GM19240 (cell line): ENCODE measurements at regions not wholly inside any gene's neighbourhood (a gene's known extent, or its start where the extent isn't known, plus 50 kb on each side); places are given as distances from the start of the nearest gene placed in this dataset.

Source experiments
- DNase-seq: peaks from one replicate; pipeline ENCODE4 v3.0.0; 2011; ENCODE audit warnings: low spot score; ENCODE audit not compliant: insufficient read length

DNA sequence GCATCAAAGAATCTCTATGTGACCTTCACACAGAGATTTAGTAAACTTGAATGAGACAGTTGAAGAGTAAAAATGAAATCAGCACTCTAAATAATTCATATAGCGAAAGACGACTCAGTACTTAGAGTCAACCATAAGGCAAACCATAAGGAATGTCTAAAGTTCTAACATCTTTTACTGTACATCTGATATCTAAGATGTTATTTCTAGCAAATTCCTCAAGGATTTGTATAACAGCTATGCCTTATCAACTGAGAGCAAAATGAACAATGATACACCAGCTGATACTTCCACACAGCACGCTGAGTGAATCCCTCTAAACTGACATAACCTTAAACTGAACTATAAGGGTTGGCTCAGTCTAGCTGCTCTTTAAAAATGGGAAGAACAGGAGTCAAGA is 760.3 kb downstream of the EFNA5 start:
- no peak for DNase-seq

DNA sequence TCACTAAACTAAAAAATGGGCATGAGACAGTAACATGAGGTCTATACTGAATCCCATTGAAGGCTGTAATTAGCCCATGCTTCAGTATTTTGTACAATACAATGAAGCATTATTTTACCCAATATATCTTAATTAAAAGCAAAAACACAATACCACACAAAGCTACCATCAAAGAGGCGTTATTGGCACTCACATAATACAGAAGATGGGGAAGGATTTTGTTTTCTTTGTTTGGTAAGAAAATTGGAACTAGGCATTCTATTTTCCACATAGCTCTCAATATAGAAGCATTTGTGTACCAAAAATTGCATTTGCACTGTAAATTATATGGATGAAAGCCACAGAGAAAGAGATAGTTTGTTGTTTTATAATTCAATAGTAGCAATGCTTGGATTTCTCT is 761.0 kb downstream of the EFNA5 start:
- DNase-seq, result no peak

DNA sequence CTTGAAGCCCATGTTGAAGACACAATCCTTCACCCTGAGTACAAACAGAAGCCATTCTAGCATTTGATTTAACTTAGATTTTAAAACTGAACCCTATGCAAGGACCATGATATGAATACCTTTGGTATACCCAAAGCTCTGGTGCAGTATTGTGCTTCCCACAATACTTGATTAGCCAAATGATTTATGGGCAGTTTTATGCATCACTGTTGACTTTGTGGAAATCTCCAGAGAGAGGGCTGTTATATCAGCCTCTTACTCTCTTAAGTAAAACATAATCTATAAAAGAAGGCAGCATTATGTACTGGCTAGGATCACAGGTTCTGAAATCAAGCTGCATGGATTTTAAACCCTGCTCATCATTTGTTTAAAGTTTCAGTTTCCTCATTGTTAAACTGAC is 762.8 kb downstream of the EFNA5 start:
- DNase-seq, result no peak

DNA sequence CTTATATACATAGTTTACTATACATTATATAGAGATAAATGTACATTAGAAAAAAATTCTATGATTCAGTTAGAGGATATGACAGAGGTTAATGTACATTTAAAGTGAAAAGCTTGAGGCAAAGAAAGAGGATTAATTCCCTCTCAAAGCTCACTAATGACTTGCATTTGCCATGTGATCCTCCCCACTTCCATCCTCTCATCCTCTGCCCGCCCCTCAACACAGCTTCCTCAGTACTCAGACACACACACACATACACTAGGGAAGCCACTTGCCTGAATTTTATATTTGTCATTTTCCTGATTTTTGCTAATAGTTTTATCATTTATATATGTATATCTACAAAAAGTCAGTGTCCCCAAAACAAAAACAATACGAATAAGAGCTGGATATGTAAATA is 764.5 kb downstream of the EFNA5 start:
- DNase-seq, result no peak

DNA sequence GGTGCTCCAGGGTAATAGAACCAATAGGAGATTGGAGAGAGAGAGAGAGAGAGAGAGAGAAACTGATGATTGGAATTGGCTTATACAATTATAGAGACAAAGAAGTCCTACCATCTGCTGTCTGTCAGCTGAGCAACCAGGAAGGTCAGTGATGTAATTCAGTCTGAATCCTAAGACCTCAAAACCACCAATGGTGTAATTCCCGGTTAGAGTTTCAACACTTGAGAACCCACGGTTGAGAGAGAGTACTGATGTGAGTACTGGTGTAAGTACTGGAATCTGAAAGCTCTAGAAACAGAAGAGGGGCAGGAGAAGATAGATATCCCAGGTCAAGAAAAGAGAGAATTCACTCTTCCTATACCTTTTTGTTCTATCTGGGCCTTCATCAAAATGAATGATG is 775.8 kb downstream of the EFNA5 start:
- no peak for DNase-seq

DNA sequence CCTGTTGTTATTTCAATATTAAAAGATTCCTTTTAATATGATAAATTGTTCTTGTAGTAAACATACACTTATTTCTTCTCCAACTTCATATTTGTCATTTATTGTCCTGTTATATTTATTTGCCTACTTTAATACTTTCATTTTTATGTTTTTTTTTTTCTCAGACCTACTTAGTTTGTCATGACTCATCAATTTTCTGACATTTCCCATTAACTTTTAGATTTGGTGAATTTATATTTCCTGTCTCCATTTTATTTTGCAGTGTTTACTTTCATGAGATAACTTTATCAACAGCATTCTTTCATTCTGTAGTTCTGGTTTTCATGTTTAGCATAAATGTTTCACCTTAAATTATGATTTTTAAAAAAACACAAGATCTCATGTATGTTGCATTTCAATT is 788.7 kb downstream of the EFNA5 start:
- DNase-seq, result no peak

DNA sequence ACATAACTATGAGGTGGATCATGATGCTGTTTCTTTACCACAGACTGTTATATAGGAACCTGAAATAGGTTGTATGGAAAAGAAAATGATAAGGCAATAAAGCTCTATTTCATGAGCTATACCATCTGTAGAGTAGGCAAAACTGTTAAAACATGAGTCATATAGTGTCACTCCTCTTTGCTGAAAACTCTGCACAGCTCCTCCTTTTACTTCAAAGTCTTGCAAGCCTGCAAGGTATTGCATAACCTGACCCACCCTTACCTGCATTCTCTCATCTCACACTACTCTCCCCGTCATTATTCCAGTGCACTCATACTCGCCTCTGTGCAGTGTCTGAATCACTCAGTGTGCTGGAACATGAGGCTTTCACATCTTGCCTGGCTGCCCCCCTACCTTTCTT is 790.1 kb downstream of the EFNA5 start:
- DNase-seq, result no peak

DNA sequence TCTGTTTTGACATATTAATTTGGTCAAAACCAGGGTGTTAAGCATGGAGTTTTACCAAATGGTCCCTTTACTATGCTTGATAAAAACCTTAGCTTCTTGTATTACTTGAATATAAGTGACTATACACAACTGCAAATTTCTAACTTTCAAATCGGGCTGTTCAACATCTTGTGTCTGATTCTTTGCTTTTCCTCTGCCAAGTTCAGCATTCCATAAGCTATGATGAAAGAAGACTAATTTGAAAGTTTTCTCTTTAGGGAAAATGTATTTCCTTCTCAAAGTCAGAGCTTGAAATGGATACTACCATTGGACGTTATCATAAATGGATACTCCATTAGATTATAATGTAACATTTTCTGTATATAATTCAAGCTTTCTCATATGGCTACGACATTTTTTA is 792.9 kb downstream of the EFNA5 start:
- DNase-seq, result no peak

DNA sequence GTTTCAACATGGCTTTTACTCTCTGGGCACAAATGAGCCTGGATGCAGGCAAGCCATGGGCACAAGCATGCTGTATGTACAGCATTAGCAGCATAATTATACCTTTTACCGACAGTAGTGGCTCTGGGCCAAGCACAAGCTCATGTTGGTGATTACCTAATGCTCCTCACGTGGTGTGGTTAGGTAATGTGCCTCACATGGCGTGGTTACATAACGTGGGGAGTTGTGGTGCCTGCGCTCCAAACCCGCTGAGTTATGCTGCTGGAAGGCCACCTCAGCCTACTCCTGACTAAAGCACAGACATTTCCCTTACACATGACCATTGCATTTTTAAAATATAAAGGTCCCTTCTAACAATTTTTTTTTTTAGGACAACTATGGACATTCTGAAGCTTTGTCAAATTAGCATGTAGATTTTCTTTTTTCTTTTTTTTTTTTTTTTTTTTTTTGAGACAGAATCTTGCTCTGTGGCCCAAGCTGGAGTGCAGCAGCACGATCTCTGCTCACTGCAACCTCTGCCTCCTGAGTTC is 794.0 kb downstream of the EFNA5 start:
- DNase-seq, result no peak

DNA sequence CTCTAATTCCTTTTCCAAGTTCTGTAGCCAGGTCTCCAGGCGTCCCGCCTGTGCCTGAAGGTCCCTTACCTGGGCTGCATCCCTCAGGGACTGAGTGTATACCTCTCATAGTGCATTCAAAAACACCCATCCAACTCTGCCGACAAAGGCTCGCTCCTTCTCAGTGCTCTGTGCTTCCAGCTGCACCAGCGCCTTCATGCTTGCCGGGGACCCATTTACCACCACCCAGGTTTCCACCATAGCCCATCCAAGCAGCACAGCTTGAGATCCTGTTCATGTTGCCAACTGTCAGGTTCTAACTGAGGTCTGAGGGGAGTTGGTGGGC is 794.5 kb downstream of the EFNA5 start:
- no peak for DNase-seq

DNA sequence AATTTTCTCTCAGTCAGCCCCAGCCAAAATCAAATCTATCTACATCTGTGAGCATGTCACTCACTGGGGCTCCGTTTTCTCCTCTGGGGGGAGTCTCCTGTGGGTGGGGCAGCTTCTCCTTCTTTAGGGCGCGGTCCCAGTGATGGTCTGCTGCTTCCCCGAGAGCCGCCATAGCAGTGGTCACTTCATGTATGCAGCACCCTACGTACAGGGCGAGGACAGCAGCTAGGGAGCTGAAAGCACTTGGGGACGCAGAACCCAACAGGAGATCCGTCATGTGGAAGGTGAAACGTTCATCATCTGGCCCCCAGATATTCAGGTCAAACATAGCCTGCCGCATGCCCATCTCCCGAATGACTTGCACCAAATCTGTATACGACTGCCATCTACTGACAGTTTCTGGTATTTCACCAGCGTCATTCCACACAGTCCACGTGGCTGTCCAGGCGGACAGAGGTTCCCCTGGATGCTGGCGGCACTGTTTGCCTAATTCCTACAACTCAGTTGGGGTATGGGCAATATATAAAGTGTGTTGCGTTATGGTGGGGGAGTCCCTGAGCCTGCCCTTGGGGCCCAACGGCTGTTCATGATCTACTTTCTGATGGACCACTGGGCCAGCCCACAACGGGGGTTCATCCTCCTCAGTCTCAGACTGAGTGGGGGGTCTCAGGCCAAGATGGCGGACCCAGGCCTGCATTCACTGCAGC is 795.0 kb downstream of the EFNA5 start:
- no peak for DNase-seq

DNA sequence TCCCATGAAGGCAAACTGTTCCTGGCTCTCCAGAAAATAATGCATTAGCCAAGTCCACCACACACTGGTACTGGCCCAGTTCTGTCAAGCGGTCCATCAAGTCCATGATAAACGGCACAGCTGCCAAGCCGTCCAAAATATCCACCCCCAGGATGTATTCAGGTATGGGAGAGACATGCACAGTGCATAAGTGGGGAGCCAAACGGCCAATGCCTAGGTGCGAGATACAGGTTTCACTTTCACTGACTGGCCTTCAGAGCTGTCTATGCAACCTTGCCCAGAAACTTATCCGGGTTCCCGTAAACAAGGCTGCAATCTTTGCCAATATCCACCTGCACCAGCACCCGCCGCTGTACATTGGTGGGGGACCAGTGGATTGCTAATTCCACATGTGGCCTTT is 795.8 kb downstream of the EFNA5 start:
- no peak for DNase-seq

DNA sequence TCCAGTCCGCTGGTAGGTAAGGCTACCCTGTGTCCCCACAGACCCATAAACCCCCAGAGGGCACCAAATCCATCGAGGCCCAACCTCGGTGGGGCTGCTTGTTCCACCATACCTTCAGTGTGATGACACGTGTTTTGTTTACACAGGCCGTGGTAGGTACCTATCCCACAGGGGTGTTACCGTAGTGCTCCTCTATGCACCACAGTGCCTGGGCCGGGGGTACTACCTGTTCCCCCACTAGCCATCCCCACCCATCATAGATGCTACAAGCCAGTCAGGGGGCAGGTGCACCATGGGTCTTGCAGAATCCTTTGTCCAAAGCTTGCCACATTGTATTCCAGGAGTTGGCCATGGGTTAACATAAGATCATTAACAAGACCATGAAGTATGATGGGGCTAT is 796.2 kb downstream of the EFNA5 start:
- DNase-seq, result no peak

DNA sequence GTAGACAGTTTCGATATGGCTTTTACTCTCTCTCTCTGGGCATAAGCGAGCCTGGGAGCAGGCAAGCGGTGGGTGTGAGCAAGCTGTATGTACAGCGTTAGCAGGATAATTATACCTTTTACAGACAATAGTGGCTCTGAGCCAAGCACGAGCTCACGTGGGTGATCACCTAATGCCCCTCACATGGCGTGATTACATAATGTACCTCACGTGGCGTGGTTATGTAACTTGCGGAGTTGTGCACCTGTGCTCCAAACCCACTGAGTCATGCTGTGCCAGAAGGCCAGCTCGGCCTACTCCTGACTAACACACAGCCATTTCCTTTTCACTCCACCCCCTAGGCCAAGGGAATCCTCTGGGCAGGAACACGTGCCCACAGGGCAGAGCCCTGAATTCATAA is 797.2 kb downstream of the EFNA5 start:
- no peak for DNase-seq

DNA sequence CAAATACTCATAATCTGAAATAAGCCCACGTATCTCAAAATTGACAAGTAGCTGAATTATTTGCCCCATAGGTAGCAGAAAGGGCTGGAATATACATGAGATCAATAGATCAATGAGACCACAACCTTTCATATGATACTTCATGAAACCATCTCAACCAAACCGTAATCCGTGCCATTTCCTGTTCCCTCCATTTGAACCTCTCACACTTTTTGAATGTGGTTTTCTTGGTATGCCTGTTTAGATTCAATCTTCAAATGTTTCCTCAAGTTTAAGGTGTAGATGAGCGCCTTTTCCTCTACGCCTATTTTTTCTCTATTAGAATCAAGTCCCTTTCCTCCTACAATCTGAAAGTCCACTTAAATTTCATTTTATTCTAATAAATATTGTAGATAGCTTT is 805.5 kb downstream of the EFNA5 start:
- DNase-seq, result no peak

DNA sequence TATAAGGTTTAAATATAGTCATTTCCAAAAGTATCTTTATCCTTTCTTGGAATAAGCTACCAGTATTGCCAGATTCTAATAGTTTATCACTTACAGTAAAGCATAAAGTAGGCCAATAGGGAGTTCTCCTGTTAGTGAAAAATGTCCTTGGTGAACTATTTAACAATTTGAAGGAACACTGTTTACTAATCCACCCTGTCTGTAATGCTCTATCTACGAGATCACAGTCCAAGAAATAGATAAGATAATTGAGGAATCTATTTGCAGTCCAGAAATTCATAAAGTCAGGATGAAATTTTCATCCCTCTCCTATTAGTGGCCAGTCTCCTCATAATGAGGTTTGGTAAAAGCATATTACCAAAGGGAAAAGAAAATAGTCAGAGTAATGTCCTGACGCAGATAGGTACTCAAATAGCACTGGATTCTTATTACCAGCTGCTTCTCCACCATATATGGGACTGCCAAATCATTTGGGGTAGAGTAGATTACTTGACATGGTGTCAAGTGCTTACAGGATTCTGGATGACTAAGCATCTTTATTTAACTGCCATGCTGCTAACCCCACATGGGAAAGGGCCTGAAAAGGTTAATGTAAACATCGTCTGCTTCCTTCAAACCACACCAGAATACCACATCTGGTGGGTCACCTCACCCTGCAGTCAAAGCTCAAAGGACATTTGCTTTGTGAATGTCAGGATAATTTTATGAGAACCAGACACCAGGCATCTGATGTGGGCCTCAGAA is 808.1 kb downstream of the EFNA5 start:
- DNase-seq, result no peak

DNA sequence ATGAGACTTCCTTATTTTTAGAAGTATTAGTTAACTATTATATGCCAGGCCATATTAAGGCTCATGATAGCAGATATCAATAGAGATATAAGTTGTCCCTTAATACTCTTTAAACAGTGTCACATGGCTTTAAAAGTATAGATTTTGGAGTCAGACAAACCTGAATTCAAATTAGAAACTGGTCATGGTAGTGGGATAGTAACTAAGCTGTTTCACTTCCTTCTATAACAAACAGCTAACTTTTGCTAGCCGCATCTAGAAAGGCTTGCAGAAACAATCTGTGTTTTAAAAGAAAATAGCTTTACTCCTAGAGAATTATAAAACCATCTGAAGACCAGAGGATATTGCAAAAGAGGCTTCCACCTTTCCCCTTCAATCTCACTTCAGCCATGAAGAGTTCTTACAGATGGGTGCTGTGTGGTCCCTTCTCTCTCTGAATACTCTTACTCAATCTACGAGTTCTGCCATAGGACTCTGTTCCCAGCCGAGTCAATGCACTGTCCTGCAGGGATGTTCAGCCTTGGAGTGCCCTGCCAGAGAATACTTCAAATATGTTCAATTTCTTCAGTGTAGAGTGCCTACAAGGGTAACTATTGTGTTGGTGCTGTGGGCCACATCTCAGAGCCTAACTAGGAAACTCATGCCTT is 810.2 kb downstream of the EFNA5 start:
- DNase-seq, result no peak

DNA sequence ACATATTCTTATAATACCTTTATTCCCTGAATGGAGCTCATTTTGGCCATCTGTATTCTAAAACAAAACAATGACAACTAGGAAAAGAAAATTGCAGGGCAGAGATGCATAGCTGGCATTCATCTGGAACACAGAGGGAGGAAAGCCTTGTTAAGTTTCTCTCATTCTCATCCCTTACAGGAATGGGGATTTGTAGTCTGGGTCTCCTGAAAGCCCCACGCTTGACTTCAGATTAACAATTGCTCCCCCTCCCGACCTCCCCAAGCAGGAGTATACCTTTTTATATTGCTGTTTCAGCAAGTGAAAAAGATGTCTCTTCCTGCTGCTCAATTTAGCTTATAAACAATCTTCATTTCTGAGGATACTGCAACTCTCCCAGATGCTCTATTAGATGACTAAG is 812.1 kb downstream of the EFNA5 start:
- DNase-seq, result no peak

DNA sequence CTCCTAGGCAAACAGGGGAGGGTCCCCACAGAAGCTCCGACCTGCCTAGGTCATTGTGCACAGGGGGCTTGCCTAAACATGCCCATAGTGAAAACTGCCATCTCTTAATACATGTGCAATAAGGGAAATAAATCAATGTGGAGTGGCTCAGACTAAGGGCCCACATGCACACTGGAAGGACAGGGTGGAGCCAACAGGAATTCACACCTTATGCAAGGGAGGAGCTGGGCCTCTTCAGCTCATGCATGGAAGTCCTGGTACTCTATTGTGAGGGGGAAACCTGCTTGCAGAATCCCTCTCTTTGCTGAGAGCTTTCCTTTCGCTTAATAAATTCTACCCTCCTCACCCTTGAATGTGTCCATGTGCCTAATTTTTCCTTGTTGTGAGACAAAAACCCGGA is 815.8 kb downstream of the EFNA5 start:
- no peak for DNase-seq

DNA sequence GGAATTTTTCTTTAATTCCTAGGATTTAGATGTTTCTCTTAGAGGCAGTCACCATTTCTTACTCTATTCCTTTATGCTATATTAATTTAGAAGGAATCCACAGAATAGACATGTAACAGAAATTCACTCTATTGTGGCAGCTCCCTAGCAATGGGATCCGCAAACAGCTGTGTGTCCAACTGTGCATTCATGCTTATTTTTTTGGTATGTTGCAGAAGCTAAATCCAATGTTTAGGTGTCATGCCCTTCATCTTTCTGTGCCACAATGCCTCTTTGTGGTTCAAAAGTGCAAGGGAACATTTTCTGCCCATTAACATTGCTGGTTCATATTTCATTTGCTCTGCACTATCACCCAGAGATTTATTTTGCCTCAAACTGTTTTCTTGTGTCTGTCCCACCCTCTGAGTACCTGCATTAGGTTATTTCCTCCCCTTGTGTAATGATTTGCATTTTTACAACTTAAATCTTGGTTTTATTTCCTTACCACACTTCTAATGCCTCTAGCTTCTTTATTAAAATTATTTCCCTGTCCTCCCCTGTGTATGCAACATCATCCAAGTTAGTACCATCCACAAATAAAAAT is 816.5 kb downstream of the EFNA5 start:
- DNase-seq, result no peak

DNA sequence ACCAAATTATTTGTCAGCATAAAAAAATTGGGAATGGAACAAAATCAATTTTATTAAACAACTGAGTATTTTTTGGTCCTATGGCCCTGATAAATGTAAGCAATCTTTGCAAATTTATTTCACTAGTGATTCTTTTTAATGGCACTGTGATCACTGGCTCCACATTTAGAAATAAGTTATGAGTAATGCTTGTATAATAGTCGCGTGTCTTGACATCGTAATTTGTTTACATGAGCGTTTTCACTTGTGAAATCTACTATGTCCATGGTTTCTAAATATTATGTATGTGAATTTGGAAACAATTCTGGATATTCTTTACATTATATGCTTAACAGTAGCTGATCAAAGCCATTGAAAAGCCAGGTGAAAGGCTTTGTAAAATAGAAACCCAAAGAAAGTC is 817.5 kb downstream of the EFNA5 start:
- DNase-seq, result no peak

DNA sequence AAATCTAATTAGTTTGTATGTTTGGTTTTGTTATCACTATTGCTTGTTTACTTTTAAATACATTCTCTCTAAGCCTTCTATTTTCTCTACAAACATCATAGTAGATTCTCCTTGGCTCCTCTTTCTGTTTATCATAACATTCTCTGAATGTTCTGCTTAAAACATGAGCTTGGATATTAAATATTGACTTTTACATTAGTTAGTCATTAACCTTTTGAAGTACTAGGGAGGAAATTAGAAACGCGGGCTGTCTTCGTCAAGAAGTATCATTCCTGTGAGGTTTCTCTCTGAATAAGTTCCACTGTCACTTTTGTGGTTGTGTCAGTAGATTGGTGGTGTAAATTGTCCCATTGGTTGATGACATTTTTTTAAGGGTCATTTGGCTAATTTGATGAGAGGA is 821.5 kb downstream of the EFNA5 start:
- no peak for DNase-seq
